A549 (cell line): ENCODE measurements at regions not wholly inside any gene's neighbourhood (a gene's known extent, or its start where the extent isn't known, plus 50 kb on each side); places are given as distances from the start of the nearest gene placed in this dataset.
"Not testable (repeated sequence)": the region's sequence is repeated elsewhere in the genome, so short reads cannot be mapped to it uniquely, and the experiment has no call there.

Experiments used
- ATAC-seq, 2 experiments: fragments of 200-7000 bp in 1 of 2; fragments of >200 bp in 1 of 2; cut with Nextera tagmentation in 1 of 2; cut with Tn5 transposase in 1 of 2; 3 replicates each; pipeline versions ENCODE4 v1.8.0 to v1.9.1; 2018 to 2020; ENCODE audit warnings: mild to moderate bottlenecking in 1 of 2, moderate library complexity in 1 of 2
- CTCF ChIA-PET: fragments of 300-600 bp; sonication (Branson Sonifier 250); formaldehyde crosslinking; extraction: SDS; loops from one replicate; lab custom pipeline; 2021; ENCODE audit warnings: antibody characterized with exemption, inconsistent platforms; lab: Yijun Ruan, JAX
- POLR2A ChIA-PET: fragments of 350-600 bp; formaldehyde crosslinking; extraction: SDS; loops from one replicate; lab custom pipeline; 2021; ENCODE audit warnings: antibody characterized with exemption, inconsistent platforms; lab: Yijun Ruan, JAX
- DNase-seq, 2 experiments: peaks; one replicate each; pipeline versions ENCODE4 v3.0.0 to v3.0.0-alpha.2; 2011 to 2016; ENCODE audit warnings: low read depth in 1 of 2, low spot score in 1 of 2
- FAIRE-seq: peaks from 2 replicates; lab custom pipeline; 2011; peaks lifted over from hg19 to GRCh38; lab: Jason Lieb, UNC
- H3K27ac ChIP-seq, 2 experiments: fragments of >200 bp; sonication (Bioruptor Twin); formaldehyde crosslinking; 3 replicates each; pipeline ENCODE4 v1.5.1; 2016 to 2017
- H3K4me1 ChIP-seq: fragments of >200 bp; sonication (Bioruptor Twin); formaldehyde crosslinking; 3 replicates; pipeline ENCODE4 v1.6.1; 2016
- H3K4me2 ChIP-seq: fragments of >200 bp; sonication (Bioruptor Twin); formaldehyde crosslinking; 3 replicates; pipeline ENCODE4 v1.6.1; 2016
- H3K4me3 ChIP-seq: fragments of >200 bp; sonication (Bioruptor Twin); formaldehyde crosslinking; 3 replicates; pipeline ENCODE4 v1.5.1; 2016
- H3K9me3 ChIP-seq: fragments of >200 bp; sonication (Bioruptor Twin); formaldehyde crosslinking; 3 replicates; pipeline ENCODE4 v1.6.1; 2016
- CBX8 ChIP-seq: fragments of 200-600 bp; sonication (generic); IDR thresholded peaks from 2 replicates; pipeline ENCODE4 v1.6.1; 2016
- CEBPB ChIP-seq, 2 experiments: fragments of >200 bp in 1 of 2; sonication (Bioruptor Twin) in 1 of 2; formaldehyde crosslinking in 1 of 2; IDR thresholded peaks; 2 replicates each; pipeline ENCODE4 v1.6.1; 2012 to 2016
- CHD2 ChIP-seq: fragments of 150-350 bp; IDR thresholded peaks from 2 replicates; pipeline ENCODE4 v1.6.1; 2014; ENCODE audit warnings: low read length; ENCODE audit not compliant: partially characterized antibody
- E2F6 ChIP-seq: IDR thresholded peaks from 2 replicates; pipeline ENCODE4 v1.6.1; 2012; ENCODE audit warnings: low read depth, borderline replicate concordance
- EHF ChIP-seq: fragments of 250-450 bp; sonication (Bioruptor Pico); IDR thresholded peaks from 2 replicates; pipeline ENCODE4 v1.5.0; 2020; ENCODE audit warnings: mild to moderate bottlenecking
- ELK1 ChIP-seq: fragments of 150-350 bp; IDR thresholded peaks from 2 replicates; pipeline ENCODE4 v1.6.1; 2014; ENCODE audit warnings: low read depth, mild to moderate bottlenecking, low read length
- FOXS1 ChIP-seq: fragments of 250-450 bp; sonication (Bioruptor Pico); IDR thresholded peaks from 2 replicates; pipeline ENCODE4 v1.5.0; 2020; ENCODE audit warnings: mild to moderate bottlenecking, moderate library complexity
- HES2 ChIP-seq: fragments of >200 bp; sonication (Bioruptor Twin); formaldehyde crosslinking; IDR thresholded peaks from 2 replicates; pipeline ENCODE4 v1.6.1; 2016
- JUNB ChIP-seq: fragments of >200 bp; sonication (Bioruptor Twin); formaldehyde crosslinking; IDR thresholded peaks from 2 replicates; pipeline ENCODE4 v1.6.1; 2016
- MAX ChIP-seq: IDR thresholded peaks from 2 replicates; pipeline ENCODE4 v1.6.1; 2012
- NFE2L2 ChIP-seq: fragments of 150-350 bp; conservative IDR thresholded peaks from 2 replicates; pipeline ENCODE4 v1.6.1; 2014; ENCODE audit warnings: low read length
- NPAS2 ChIP-seq: fragments of 250-450 bp; sonication (Bioruptor Pico); IDR thresholded peaks from 2 replicates; pipeline ENCODE4 v1.8.0; 2022; ENCODE audit warnings: mild to moderate bottlenecking, moderate library complexity, borderline replicate concordance
- POLR2A ChIP-seq: IDR thresholded peaks from 2 replicates; pipeline ENCODE4 v1.6.1; 2012; ENCODE audit warnings: mild to moderate bottlenecking, low read length
- RAD21 ChIP-seq, 2 experiments: fragments of >200 bp in 1 of 2; sonication (Bioruptor Twin) in 1 of 2; formaldehyde crosslinking in 1 of 2; IDR thresholded peaks in 1 of 2; conservative IDR thresholded peaks in 1 of 2; 2 replicates in 1 of 2; 3 replicates in 1 of 2; pipeline ENCODE4 v1.6.1; 2012 to 2018; ENCODE audit warnings: inconsistent platforms in 1 of 2
- RARB ChIP-seq: fragments of 250-450 bp; sonication (Bioruptor Pico); IDR thresholded peaks from 2 replicates; pipeline ENCODE4 v1.8.0; 2021; ENCODE audit warnings: mild to moderate bottlenecking, moderate library complexity
- RCOR1 ChIP-seq: fragments of 150-350 bp; IDR thresholded peaks from 2 replicates; pipeline ENCODE4 v1.6.1; 2014; ENCODE audit warnings: antibody characterized with exemption, low read length, low read depth
- RNF2 ChIP-seq: fragments of 200-600 bp; sonication (generic); IDR thresholded peaks from 2 replicates; pipeline ENCODE4 v1.6.1; 2016; ENCODE audit warnings: low read depth, mild to moderate bottlenecking, antibody characterized with exemption, moderate library complexity, borderline replicate concordance
- SREBF2 ChIP-seq: fragments of 450-650 bp; IDR thresholded peaks from 2 replicates; pipeline ENCODE4 v1.6.1; 2014; ENCODE audit warnings: mild to moderate bottlenecking, moderate library complexity
- USF2 ChIP-seq: fragments of 450-650 bp; IDR thresholded peaks from 2 replicates; pipeline ENCODE4 v1.6.1; 2014; ENCODE audit warnings: antibody characterized with exemption
- ZFP36 ChIP-seq: fragments of 450-650 bp; IDR thresholded peaks from 2 replicates; pipeline ENCODE4 v1.6.1; 2014; ENCODE audit warnings: borderline replicate concordance; ENCODE audit not compliant: partially characterized antibody
- whole genome bisulfite sequencing: methylation state at CpG from one replicate; pipeline ENCODE4 v1.1.6; 2017; ENCODE audit errors: missing lambda C conversion rate; 5-methylcytosine and 5-hydroxymethylcytosine counted together

GRCh38 chr5:111820072-111820471 is 63.1 kb upstream of the NREP start:
- ATAC-seq (no peak), DNase-seq (no peak), FAIRE-seq (no peak)
- no peak for TF ChIP-seq POLR2A
- TF ChIP-seq FOXS1: no peak
- TF ChIP-seq CEBPB (IDR thresholded peaks at IDR 0.05): no peak
- TF ChIP-seq ELK1: no peak
- TF ChIP-seq EHF: no peak
- no peak for TF ChIP-seq MAX
- TF ChIP-seq RCOR1: no peak
- TF ChIP-seq USF2: no peak
- TF ChIP-seq E2F6: no peak
- TF ChIP-seq RNF2: no peak
- TF ChIP-seq JUNB: no peak
- no peak for TF ChIP-seq SREBF2
- no peak for TF ChIP-seq NFE2L2
- Histone ChIP-seq H3K9me3 (no peaks in the 10 kb centered on the region), H3K4me1 (no peaks in the 10 kb centered on the region), H3K4me2 (no peak overlapping the region), H3K27ac (no peak overlapping the region), H3K4me3 (no peak overlapping the region)
- 38% methylated on average over 5 of the region's 5 CpGs for WGBS
- POLR2A ChIA-PET: no interaction called here
- CTCF ChIA-PET: interaction anchor here (1.0 kb wide), 1 partner anchor 12 kb away, joined by 3 read pairs; no protein-coding TSS in a partner anchor

GRCh38 chr5:111819028-111819427 is 62.0 kb upstream of the NREP start:
- H3K9me3 ChIP-seq, H3K27ac ChIP-seq, H3K4me2 ChIP-seq, CTCF ChIA-PET, H3K4me1 ChIP-seq, DNase-seq, FAIRE-seq, ATAC-seq, POLR2A ChIA-PET, H3K4me3 ChIP-seq: not testable (repeated sequence)
- WGBS: 38% methylated on average over 1 of the region's 1 CpG

GRCh38 chr5:111813537-111813936 is 56.5 kb upstream of the NREP start:
- H3K4me1 ChIP-seq: no peaks in the 10 kb centered on the region
- no peak overlapping the region for H3K4me2 ChIP-seq
- ATAC-seq (no peak), DNase-seq (no peak), FAIRE-seq (no peak)
- ChIA-PET POLR2A (no interaction called here), CTCF (no interaction called here)
- TF ChIP-seq USF2: no peak
- no peak overlapping the region for H3K4me3 ChIP-seq
- no peaks in the 10 kb centered on the region for H3K9me3 ChIP-seq
- H3K27ac ChIP-seq: no peak overlapping the region

- Histone ChIP-seq H3K4me3 (no peak overlapping the region), H3K9me3 (no peaks in the 10 kb centered on the region)
- TF ChIP-seq NFE2L2 (no peak), HES2 (no peak), ELK1 (no peak), CBX8 (no peak), NPAS2 (no peak), CHD2 (no peak), RAD21 (conservative IDR thresholded peaks at IDR 0.05 in 1 of 2, IDR thresholded peaks at IDR 0.05 in 1 of 2) (no peak), ZFP36 (no peak), EHF (no peak), RARB (CRISPR knock-in tag) (no peak)
- TF ChIP-seq, all 56 proteins: peak for 0
- ATAC-seq: no peak
- Histone ChIP-seq H3K4me2 (no peak overlapping the region), H3K27ac (no peak overlapping the region), H3K4me1 (no peaks in the 10 kb centered on the region)
- WGBS: 28% methylated on average over 4 of the region's 4 CpGs
- CTCF ChIA-PET: no interaction called here
- no peak for DNase-seq
- FAIRE-seq: no peak
- POLR2A ChIA-PET: no interaction called here
Observed at GRCh38 chr5:111810112-111810511, 53.1 kb upstream of the NREP start.
